Fibroblast of villous mesenchyme (primary cell): ENCODE measurements at regions not wholly inside any gene's neighbourhood (a gene's known extent, or its start where the extent isn't known, plus 50 kb on each side); places are given as distances from the start of the nearest gene placed in this dataset.

Experiments
- DNase-seq: peaks from one replicate; pipeline ENCODE4 v3.0.0-alpha.2; 2010; ENCODE audit warnings: low read depth
- H3K4me3 ChIP-seq: 2 replicates; pipeline ENCODE4 v1.5.1; 2011; ENCODE audit warnings: low read depth, mild to moderate bottlenecking, low read length
- TF ChIP-seq, protein P1 (sequence below): IDR thresholded peaks from 2 replicates; pipeline ENCODE4 v1.5.1; 2012; ENCODE audit warnings: low read depth, mild to moderate bottlenecking, low read length; ENCODE audit not compliant: insufficient read depth

DNA sequence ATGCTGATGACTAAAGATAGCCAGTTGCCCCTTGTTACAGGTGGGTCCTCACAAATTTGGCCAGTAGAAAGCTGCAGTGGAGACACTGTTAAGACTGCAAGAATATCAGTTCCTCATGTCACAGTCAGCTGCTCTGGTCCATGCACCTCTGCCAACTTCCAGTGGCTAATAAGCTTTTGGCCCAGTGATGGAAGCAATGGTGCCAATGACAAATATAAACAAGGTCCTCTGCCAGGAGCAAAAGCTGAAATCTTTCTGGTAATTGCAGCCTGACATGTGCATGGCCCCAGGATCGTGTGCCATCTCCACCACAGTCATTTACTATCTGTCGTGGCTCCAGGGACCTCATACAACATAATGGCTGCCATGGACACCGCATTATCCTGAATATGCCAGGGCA lies 85.4 kb upstream of the TMEM260 start:
- TF ChIP-seq, protein P1, sequence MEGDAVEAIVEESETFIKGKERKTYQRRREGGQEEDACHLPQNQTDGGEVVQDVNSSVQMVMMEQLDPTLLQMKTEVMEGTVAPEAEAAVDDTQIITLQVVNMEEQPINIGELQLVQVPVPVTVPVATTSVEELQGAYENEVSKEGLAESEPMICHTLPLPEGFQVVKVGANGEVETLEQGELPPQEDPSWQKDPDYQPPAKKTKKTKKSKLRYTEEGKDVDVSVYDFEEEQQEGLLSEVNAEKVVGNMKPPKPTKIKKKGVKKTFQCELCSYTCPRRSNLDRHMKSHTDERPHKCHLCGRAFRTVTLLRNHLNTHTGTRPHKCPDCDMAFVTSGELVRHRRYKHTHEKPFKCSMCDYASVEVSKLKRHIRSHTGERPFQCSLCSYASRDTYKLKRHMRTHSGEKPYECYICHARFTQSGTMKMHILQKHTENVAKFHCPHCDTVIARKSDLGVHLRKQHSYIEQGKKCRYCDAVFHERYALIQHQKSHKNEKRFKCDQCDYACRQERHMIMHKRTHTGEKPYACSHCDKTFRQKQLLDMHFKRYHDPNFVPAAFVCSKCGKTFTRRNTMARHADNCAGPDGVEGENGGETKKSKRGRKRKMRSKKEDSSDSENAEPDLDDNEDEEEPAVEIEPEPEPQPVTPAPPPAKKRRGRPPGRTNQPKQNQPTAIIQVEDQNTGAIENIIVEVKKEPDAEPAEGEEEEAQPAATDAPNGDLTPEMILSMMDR: no peak
- DNase-seq: no peak
- no peak overlapping the region for H3K4me3 ChIP-seq

DNA sequence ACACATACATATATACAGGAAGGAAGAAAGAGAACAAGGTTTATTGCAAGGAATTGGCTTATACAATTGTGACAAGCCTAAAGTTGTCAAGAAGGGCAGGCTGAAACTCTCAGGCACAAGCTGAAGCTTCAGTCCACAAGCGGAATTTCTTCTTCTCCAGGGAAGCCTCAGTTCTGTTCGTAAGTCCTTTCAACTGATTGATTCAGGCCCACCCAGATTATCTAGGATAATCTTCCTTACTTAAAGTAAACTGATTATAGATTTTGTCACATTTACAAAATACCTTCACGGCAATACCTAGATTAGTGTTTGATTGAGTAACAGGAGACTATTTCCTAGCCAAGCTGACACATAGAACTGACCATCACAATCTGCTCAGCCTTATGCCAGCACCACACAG lies 81.5 kb upstream of the TMEM260 start:
- H3K4me3 ChIP-seq: no peak overlapping the region
- DNase-seq: no peak
- TF ChIP-seq, protein P1: no peak

DNA sequence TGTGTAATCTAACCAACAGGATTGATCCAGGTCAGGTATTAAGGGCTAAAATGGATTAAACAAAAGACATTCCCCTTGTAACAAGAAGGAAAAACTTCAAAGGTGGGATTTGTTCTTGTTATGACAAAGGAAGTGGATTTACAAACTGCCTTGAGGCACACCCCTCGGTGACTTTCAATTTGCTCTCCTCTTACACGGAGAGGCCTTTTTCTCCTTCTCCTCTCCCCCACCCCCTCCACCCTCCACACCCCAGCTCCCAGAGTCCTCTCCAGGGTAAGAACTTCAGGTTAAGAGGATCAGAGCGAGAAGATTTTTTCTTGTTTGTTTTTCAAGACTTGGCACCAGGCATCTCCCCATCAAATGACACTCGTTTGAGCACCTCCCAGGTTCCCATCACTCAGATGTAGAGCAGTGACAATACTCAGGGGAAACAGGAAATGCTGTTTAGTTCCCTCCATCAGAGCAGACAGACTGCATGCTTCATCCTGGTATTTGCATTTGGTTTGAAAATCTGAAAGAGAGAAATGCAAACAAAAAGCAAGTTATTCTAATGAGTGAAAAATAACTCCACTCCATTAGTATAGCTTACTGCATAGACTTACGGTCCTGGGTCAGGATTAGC lies 77.6 kb upstream of the TMEM260 start:
- H3K4me3 ChIP-seq: no peak overlapping the region
- no peak for DNase-seq
- TF ChIP-seq, protein P1: no peak

DNA sequence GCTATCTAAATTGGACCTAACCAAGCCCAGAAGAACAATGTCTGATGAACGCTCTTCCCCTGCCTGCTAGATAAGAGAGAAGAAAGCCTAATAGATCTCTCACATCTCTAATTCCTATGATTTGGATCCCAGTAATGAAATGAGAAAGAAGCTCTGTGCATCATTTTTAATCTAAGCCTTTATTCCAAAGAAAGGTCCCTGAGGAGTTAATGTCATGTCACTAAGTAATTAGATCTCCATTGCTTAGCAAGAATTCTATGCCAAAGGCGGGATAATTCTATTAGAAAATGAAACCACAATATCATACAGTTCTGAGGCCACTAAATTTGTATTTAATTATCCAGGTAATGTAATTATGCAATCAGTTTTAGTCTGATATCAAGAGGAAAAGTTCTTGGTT lies 74.2 kb upstream of the TMEM260 start:
- TF ChIP-seq, protein P1: no peak
- DNase-seq: no peak
- H3K4me3 ChIP-seq: no peak overlapping the region

DNA sequence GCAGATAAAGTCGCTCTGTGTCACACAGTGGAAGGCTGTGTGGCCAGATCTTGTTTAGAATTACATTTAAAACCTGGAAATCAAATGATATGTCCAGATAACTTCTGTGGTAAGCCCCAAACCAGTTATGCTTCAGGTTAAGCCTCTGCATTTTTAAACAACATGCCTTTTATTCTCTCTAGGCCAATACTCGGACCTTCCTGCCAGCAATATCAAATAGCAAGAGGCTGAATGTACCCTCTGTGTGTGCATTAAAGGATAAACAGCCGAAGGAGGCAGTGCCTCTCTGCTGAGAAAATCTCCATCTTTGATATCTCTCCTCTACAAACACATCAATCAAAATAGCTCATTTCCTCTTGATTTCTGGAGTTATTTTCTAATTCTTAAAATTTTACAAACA lies 67.1 kb upstream of the TMEM260 start:
- no peak for DNase-seq
- no peak overlapping the region for H3K4me3 ChIP-seq
- TF ChIP-seq, protein P1: no peak

DNA sequence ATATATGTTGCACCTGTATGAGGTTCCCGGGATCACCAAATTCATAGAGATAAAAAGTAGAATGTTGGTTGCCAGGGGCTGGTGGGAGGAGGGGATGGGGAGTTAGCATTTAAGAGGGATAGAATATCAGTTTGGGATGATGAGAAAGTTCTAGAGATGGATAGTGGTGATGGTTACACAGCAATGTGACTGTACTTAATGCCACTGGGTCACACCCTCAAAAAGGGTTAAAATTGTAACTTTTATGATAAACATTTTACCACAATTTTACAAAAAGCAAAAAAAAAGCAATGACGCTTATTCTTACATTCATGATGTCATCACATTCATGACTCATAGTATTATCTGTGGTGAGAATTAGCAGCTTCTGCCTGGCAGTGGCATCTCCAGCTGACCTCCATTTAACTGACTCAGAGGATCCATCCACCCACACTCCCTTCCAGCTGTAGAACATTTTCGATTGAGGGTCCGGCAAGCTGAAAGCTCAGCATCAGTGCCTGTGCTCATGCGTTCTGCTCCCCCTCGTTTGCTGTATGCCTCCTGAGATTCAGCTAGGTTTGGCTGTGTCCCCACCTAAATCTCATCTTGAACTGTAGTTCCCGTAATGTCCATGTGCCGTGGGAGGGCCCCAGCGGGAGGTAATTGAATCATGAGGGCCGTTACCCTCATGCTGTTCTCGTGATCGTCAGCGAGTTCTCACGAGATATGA lies 64.8 kb upstream of the TMEM260 start:
- peak; percentile 37 for DNase-seq
- H3K4me3 ChIP-seq: no peak overlapping the region

More for the DNA sequence above, 64.8 kb upstream of the TMEM260 start:
- TF ChIP-seq, protein P1: no peak
